SK-N-SH (cell line): ENCODE measurements at regions not wholly inside any gene's neighbourhood (a gene's known extent, or its start where the extent isn't known, plus 50 kb on each side); places are given as distances from the start of the nearest gene placed in this dataset.

Experiments used
- EP300 ChIP-seq, 2 experiments: IDR thresholded peaks; 2 replicates each; pipeline versions ENCODE4 v1.4.0 to v1.6.1; 2012; ENCODE audit warnings: borderline replicate concordance in 1 of 2, low read depth in 1 of 2, low read length in 1 of 2
- FOXM1 ChIP-seq: IDR thresholded peaks from 2 replicates; pipeline ENCODE4 v1.4.0; 2012; ENCODE audit warnings: low read depth, mild to moderate bottlenecking
- JUND ChIP-seq: IDR thresholded peaks from 2 replicates; pipeline ENCODE4 v1.4.0; 2012
- RXRA ChIP-seq: IDR thresholded peaks from 2 replicates; pipeline ENCODE4 v1.4.0; 2012; ENCODE audit warnings: low read depth, mild to moderate bottlenecking, borderline replicate concordance
- SIN3A ChIP-seq: IDR thresholded peaks from 2 replicates; pipeline ENCODE4 v1.6.1; 2012; ENCODE audit warnings: low read depth, mild to moderate bottlenecking, low read length, moderate library complexity, borderline replicate concordance
- SMC3 ChIP-seq: IDR thresholded peaks from 2 replicates; pipeline ENCODE4 v1.6.1; 2012; ENCODE audit warnings: low read depth, low read length, improper control_type of control experiment
- TCF12 ChIP-seq: IDR thresholded peaks from 2 replicates; pipeline ENCODE4 v1.4.0; 2012
- TF ChIP-seq, protein P1 (sequence below): fragments of 200-600 bp; sonication (generic); IDR thresholded peaks from 2 replicates; pipeline ENCODE4 v1.6.1; 2017; ENCODE audit warnings: antibody characterized with exemption, mild to moderate bottlenecking, moderate library complexity
- TF ChIP-seq, protein P2 (sequence below): IDR thresholded peaks from 2 replicates; pipeline ENCODE4 v1.4.0; 2012; ENCODE audit warnings: low read depth

DNA sequence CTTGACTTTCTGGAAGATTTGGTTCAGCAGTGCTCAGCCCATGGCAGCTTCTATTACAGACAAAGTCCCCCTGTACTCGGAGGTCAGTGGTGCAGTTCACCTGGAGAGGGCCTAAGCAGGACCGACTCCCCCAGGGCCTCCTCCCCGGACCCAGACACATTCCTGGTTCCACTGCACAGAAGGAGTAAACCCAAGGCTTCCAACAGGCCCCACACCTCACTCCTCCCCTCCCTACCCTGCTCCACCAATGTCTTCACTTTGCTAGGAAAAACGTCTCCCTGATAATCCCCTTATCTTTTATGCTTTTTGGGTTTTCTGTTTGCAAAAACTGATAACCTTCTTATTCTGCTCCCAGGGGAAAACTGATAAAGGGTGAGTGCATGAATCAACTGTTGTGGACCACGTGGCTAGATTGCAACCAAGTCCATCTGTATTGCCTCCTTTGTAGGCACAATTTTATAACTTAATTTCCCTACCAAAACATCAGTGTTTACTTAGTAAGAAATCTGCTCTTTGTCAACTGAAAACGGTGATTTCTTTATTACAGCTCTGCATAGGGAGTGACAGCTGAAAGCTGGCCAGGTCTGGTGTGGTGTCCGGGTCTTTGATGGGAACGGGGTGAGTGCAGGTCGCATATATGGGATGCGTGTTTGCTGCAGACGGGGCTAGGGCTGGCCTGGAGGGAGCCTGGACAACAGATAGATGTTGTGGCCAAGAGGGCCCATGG is 202.5 kb downstream of the GLI2 start:
- TF ChIP-seq SMC3, result no peak; the same call in 1 of the 2 replicates
- TF ChIP-seq FOXM1, result no peak
- no peak for TF ChIP-seq SIN3A
- TF ChIP-seq, protein P1, sequence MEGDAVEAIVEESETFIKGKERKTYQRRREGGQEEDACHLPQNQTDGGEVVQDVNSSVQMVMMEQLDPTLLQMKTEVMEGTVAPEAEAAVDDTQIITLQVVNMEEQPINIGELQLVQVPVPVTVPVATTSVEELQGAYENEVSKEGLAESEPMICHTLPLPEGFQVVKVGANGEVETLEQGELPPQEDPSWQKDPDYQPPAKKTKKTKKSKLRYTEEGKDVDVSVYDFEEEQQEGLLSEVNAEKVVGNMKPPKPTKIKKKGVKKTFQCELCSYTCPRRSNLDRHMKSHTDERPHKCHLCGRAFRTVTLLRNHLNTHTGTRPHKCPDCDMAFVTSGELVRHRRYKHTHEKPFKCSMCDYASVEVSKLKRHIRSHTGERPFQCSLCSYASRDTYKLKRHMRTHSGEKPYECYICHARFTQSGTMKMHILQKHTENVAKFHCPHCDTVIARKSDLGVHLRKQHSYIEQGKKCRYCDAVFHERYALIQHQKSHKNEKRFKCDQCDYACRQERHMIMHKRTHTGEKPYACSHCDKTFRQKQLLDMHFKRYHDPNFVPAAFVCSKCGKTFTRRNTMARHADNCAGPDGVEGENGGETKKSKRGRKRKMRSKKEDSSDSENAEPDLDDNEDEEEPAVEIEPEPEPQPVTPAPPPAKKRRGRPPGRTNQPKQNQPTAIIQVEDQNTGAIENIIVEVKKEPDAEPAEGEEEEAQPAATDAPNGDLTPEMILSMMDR, result no peak
- TF ChIP-seq TCF12, result peak; percentile 85
- TF ChIP-seq EP300 (IDR thresholded peaks at IDR 0.05; ENCODE audit: borderline replicate concordance in 1 of 2, low read depth in 1 of 2, low read length in 1 of 2), result peak; percentile 21 to 99; a peak in 3 of 4 replicates
- TF ChIP-seq, protein P2, sequence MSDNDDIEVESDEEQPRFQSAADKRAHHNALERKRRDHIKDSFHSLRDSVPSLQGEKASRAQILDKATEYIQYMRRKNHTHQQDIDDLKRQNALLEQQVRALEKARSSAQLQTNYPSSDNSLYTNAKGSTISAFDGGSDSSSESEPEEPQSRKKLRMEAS, result 0 out of 2 replicates have a peak, but pooled peaks have one; percentile 17
- TF ChIP-seq JUND, result no peak; the same call in 1 of the 2 replicates
- TF ChIP-seq RXRA, result no peak
